NCI-H1105 treated with DMSO at 0.1 percent for 48 hours (cell line): ENCODE measurements at regions not wholly inside any gene's neighbourhood (a gene's known extent, or its start where the extent isn't known, plus 50 kb on each side); places are given as distances from the start of the nearest gene placed in this dataset.
A peak's percentile ranks its signal among the peaks of the same experiment; 100 is the strongest.

Source experiments
- DNase-seq: peaks from one replicate; lab custom pipeline; 2025; lab: John Stamatoyannopoulos, UW

DNA sequence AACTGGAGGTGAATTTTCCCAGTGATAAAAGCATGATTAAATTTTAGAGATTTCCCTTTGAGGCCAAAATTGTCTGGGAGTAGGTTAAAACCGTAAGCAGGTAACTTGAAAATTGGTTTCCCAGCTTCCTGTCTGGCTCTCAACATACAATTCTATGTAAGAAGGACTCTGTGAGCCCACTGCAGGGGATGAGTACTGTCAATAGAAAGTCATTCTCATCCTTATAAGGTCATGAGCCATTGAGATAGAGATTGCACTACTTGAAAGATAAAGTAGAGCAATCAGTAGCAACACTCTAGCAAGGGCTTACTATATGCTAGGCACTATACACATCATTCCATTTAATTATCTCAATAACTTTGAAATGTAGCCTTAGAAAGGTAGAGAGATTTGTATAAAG lies 225.6 kb upstream of the HMGA2 start:
- DNase-seq = no peak

GRCh38 chr12:65602253-65602609 lies 222.1 kb upstream of the HMGA2 start:
- no peak for DNase-seq

GRCh38 chr12:65602610-65603295 lies 221.5 kb upstream of the HMGA2 start:
- peak; percentile 39 for DNase-seq

DNA sequence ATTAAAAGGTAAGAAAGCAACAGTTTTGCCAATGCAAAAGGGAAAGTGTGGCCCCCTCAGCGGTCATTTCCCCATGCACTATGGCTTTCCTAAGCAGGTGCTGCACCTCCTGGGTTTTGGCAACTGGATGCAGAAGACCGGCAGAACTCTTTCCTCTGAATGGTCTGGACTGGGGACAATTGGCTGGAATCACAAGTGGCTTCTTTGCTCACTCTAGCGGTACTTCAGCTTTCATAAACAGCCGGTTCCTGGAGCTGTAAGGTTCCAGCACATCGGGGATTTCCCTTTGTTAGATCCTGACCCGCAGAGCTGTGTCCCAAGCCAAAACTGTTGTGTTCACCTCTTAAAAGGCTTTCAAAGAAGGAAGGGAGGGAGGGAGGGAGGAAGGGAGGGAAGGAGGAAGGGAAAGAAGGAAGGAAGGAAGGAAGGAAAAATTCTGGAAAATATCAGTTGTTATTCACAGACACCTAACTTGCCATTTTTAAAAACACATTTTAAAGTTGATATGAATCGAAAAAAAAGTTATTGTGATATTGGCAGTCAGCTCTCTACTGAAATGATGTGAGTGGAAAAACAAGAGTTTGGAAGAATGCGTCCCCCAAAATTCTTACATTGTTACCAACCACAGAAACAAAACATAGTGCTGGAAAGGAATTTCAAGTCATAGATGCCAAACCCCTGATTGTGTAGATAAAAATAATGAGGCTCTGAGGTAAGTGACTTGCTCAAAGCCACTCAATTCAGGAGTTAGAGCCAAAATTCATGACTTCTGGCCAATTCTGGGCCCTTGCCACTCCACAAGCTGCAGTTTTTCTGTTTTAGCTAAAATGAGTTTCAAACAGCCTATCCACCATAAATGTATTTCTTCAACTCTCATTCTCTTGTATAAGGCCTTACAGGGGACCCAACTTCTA lies 220.6 kb upstream of the HMGA2 start:
- no peak for DNase-seq

GRCh38 chr12:65605019-65605418 lies 219.3 kb upstream of the HMGA2 start:
- DNase-seq = no peak

DNA sequence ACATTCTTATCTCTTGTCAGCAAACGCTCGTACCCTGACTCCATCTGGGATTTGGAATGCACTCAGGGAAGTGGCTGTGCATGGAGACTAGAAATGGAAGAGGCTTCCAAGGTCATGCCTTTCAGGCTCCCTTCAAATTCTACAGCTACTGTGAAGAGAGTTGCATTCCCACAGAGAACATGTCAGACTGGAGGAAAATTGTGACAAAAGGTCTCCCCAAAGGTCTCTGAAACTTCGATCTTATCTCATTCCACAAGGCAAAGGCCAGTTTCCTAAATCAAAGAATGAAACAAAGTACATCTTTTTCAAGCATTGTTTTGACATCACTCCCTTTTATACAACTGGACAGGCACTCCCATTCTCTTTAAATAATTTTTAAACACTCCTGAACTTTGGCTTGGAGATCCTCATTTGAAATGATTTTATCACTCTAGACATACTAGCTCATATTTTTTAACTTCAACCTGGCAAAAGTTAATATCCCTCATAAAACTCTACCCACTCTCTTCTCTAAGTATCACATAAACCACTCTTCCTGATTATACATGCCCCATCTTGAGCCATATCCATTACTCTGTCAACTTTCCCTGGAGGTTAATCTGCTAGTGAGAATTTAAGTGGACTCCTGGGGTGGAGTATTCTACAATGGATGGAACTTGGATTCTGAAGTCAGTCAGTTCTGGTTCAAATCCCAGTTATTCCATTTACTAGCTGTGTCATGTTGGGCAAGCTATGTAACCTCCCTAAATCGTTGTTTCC lies 218.1 kb upstream of the HMGA2 start:
- DNase-seq = no peak

DNA sequence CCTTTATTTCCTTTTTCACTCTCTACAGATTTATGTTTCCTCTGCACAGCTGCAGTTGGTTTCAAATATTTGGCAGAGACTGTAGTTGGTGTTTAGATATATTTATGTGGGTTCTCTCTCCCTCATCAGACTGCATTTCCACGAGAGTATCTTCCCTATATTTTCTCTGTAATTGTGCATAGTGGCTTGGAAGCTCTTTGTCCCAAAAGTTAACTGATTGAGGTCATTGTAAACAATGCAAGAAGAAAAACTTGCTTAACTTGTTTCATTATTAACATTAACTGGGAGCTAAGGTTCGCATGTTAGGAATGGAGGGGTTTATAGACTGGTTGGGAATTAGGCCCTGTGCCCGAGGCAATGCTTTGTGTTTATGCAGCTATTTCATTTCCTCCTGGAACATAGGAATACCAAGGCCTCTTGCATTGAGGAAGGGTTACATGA lies 216.9 kb upstream of the HMGA2 start:
- DNase-seq = no peak

GRCh38 chr12:65608319-65608916 lies 215.9 kb upstream of the HMGA2 start:
- no peak for DNase-seq

GRCh38 chr12:65609359-65609771 lies 214.9 kb upstream of the HMGA2 start:
- DNase-seq = no peak

DNA sequence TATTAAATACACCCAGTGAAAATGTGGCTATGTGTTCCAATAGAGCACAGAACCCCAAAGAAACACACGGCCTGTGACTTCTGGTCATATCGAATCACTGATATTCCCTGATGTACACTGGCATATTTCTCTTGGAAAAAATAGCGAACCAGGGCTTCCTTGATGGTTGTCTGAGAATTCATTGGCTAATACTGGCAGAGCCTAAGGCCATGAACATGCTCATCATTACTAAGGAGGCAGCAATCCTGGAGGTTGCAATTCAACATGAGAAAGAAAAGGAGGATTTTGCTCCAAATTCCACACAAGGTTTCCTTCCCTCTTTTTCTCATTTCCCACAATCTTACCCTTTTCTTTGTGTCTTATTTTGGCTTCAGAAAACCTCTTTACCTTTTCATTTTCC lies 212.9 kb upstream of the HMGA2 start:
- DNase-seq = no peak

DNA sequence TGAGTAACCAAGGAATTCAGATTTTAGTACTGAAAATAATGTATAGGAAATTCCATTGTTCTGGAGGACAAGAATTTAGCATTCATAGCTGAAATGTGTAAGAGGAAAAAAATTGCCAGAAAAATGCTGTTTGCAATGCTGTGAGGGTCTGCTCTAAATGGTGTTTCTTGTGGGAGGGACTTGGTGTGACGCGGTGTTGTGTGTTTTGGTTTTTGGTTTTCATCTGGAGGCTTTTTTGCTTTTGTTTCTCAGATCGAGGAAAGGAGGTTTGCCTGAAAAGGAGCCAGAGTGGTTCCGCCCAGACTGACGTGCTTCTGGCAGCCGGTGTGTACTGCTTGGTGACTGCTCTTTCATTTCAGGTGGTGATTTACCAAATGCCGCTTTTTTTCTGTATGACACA lies 211.8 kb upstream of the HMGA2 start:
- DNase-seq = no peak

DNA sequence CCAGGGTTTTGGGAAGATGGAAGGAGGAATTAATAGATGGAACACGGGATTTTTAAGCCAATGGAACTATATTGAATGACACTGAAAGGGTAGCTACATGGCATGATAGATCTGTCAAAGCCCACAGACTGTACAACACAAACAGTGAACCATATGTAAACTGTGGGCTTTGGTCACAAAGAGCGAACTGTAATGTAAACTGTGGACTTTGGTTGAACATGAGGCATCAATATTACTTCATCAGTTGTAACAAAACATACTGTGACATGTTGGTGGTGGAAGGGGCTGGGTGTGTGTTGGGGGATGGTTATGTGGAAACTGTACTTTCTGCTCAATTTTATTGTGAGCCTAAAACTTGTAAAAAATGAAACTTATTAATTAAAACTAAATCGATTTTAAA lies 210.6 kb upstream of the HMGA2 start:
- no peak for DNase-seq

DNA sequence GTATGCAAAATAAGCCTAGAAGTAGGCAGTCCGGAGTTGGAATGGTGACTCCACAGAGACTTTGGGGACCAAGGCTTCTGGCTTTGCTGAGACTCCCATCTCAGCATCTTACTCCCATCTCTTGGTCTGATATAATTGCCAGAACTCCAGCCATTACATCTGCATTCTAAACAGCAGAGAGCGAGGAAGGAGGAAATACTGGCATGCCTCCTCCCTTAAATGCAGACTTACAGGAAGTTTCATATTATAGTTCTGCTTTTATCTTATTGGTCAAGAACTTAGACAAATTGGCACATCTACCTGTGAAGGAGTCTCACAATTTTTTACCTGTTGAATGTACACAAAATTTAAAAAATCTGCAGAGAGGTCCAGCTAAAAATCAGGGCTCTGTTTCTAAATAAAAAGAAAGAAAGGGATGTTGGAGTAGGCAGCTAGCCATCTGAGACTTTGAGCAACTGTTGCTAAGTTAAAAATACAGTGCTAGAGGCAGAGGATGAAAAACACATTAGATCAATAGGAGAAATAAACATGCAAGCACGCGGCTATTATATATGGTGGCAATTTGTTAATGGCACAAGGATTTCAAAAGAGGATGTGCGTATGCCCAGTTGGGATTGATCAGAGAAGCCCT lies 209.9 kb upstream of the HMGA2 start:
- DNase-seq = no peak

DNA sequence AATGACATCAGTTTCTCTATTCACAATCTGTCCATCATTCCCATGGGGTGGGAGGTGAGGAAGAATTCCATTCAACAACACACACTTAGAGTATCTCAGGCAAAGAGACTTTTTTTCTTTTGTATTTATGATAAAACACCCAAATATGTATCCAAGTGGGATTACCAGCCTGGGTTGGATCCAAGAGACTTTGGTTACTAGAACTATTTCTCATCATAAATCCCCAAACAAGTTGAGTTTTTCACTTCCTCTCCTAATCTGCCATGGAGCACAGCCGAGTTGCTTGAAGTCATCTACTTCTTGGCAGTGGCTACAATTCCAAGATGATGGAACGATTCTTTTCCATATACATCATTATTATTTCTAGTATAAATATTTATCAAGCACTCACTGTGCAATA lies 209.2 kb upstream of the HMGA2 start:
- no peak for DNase-seq

GRCh38 chr12:65616022-65616421 lies 208.3 kb upstream of the HMGA2 start:
- no peak for DNase-seq

- DNase-seq = no peak
Observed at GRCh38 chr12:65618588-65618987, 205.7 kb upstream of the HMGA2 start.

GRCh38 chr12:65619018-65619417 lies 205.3 kb upstream of the HMGA2 start:
- DNase-seq = no peak

DNA sequence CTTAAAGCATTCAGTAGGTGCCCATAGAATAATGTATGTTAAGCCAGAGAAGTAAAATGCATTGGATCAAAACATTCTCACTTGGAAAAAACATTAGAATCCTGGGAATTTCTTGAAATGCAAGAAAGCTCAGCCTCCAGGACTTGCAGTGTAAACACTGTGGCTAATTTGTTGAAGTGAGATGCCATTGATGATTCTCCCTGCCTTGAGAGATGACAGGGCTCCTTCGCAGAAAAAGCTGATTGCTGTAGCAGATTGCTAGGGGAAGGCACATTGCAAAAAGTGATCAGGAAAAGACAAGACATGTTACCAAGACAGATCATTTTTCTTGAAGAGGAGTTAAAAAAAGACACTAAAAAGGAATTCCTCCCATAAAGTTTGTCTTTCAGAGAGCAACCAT lies 204.2 kb upstream of the HMGA2 start:
- DNase-seq = no peak

- no peak for DNase-seq
Observed at GRCh38 chr12:65622056-65622455, 202.2 kb upstream of the HMGA2 start.

DNA sequence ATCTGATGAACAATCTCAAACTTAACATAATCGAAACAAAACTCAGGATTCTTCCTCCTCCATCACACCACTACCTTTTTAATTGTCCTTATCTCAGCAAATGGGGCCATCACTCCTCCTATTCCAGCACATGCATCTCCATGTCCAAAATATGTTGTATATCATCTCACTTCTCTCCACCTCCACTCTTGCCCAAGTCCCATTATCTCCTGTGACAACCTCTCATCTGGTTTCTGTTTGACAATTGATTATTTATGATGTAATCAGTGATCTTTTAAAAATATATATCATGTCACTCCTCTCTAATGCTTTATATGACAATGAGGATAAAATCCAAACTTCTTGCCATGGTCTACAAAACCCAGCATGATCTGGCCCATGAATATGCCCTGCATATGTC lies 200.8 kb upstream of the HMGA2 start:
- DNase-seq = no peak

DNA sequence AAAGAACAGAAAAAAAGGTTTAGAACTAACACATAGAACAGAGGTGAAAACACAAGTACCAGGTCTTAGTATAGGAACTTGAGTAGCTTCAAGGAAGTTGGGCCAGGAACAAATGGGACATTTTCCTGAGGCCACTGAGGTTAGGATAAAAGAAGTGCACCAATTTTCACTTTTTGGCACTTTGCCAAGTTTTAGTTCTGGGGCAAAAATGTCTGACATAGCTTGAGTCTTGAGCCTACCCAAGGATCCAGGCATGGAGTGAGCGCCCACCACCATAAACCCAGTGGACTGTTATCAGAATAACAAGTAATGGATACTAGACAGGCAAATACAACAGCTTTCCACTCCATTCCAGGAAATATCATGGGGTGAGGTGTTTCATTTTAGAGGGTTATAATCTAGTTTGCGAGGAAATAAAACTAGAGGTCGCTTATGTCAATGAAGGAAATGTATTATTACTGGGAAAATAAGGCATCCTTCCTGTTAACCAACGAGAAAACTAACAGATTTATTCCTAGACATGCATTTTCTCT lies 199.7 kb upstream of the HMGA2 start:
- DNase-seq = no peak

DNA sequence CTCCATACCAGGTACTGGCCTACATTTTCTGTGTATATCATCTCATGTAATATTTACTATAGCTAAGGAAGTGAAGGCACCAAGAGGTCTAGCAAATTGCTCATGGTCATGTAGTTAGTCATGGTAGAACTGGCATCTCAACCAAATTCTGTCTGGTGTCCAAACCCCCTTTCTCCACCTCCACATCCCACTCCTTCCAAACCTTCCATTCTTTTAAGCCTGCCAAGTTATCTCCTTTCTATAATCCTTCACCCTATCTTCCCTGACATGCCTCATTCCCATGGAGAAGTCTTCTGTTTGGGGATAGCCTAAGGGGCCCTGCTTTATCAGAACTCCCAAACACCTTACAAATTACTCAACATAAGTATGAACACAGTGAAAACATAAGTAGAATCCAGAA lies 196.2 kb upstream of the HMGA2 start:
- DNase-seq = no peak
